ENCODE measurements at regions not wholly inside any gene's neighbourhood (a gene's known extent, or its start where the extent isn't known, plus 50 kb on each side); places are given as distances from the start of the nearest gene placed in this dataset.

DNA sequence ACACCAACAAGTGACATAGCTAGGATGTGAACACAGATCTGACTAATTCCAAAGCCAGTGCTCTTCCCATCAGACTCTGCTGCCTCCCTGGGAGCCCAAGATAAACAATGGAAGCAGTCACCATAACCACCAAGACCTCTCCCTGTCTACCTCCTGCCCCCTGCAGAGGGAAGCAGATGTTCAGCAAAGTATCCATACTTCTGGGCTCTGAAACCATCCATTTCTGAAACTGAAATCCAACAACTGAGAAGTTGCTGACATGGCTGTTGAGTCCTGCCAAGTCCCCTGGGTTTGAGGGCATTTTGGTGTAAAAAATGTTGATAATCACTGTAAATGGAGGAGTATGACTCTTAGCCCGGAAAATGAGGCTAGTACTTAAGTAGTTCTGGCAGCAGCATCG lies 102.1 kb downstream of the TYW3 start (continued):
- TF ChIP-seq, protein P1, sequence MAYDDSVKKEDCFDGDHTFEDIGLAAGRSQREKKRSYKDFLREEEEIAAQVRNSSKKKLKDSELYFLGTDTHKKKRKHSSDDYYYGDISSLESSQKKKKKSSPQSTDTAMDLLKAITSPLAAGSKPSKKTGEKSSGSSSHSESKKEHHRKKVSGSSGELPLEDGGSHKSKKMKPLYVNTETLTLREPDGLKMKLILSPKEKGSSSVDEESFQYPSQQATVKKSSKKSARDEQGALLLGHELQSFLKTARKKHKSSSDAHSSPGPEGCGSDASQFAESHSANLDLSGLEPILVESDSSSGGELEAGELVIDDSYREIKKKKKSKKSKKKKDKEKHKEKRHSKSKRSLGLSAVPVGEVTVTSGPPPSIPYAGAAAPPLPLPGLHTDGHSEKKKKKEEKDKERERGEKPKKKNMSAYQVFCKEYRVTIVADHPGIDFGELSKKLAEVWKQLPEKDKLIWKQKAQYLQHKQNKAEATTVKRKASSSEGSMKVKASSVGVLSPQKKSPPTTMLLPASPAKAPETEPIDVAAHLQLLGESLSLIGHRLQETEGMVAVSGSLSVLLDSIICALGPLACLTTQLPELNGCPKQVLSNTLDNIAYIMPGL (CRISPR knock-in tag; IDR thresholded peaks at IDR 0.05), result no peak
- TF ChIP-seq, protein P2, sequence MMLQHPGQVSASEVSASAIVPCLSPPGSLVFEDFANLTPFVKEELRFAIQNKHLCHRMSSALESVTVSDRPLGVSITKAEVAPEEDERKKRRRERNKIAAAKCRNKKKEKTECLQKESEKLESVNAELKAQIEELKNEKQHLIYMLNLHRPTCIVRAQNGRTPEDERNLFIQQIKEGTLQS (CRISPR knock-in tag; conservative IDR thresholded peaks at IDR 0.05), result no peak
- no peak for TF ChIP-seq NR1H2 (CRISPR knock-in tag; IDR thresholded peaks at IDR 0.05)

DNA sequence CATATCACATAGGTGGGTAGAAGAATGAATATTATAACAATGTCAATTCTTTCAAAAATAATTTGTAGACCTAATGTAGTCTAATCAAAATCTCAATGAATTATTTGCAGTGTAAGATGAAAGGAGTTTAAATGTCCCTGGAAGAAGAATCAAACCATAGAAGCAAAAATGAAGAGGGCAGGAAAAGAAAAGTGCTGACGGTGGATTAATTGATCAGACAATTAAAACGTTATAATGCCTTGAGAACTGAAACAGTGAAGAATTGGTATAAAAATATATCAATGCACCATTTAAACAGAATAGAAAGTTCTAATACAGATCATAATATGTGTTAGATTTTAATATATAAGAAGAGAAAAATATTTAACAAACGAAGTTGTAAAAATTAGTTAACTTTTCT lies 109.8 kb downstream of the TYW3 start:
- CTCF ChIA-PET, result no interaction called here
- DNase-seq (ENCODE audit: low spot score) (no peak), ATAC-seq (no peak)
- TF ChIP-seq ETV6 (CRISPR knock-in tag; IDR thresholded peaks at IDR 0.05) (no peak), NR3C1 (CRISPR knock-in tag; conservative IDR thresholded peaks at IDR 0.05; ENCODE audit: low read depth) (no peak)
- TF ChIP-seq, protein P3, sequence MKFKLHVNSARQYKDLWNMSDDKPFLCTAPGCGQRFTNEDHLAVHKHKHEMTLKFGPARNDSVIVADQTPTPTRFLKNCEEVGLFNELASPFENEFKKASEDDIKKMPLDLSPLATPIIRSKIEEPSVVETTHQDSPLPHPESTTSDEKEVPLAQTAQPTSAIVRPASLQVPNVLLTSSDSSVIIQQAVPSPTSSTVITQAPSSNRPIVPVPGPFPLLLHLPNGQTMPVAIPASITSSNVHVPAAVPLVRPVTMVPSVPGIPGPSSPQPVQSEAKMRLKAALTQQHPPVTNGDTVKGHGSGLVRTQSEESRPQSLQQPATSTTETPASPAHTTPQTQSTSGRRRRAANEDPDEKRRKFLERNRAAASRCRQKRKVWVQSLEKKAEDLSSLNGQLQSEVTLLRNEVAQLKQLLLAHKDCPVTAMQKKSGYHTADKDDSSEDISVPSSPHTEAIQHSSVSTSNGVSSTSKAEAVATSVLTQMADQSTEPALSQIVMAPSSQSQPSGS (CRISPR knock-in tag; IDR thresholded peaks at IDR 0.05; ENCODE audit: borderline replicate concordance, low read depth), result no peak
- TF ChIP-seq, protein P4, sequence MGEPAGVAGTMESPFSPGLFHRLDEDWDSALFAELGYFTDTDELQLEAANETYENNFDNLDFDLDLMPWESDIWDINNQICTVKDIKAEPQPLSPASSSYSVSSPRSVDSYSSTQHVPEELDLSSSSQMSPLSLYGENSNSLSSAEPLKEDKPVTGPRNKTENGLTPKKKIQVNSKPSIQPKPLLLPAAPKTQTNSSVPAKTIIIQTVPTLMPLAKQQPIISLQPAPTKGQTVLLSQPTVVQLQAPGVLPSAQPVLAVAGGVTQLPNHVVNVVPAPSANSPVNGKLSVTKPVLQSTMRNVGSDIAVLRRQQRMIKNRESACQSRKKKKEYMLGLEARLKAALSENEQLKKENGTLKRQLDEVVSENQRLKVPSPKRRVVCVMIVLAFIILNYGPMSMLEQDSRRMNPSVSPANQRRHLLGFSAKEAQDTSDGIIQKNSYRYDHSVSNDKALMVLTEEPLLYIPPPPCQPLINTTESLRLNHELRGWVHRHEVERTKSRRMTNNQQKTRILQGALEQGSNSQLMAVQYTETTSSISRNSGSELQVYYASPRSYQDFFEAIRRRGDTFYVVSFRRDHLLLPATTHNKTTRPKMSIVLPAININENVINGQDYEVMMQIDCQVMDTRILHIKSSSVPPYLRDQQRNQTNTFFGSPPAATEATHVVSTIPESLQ (CRISPR knock-in tag; IDR thresholded peaks at IDR 0.05), result no peak
- Mint-ChIP-seq H3K9me3 (peaks cover 4% of the 10 kb centered on the region; the same call in 1 of the 2 replicates), H3K36me3 (no peaks in the 10 kb centered on the region), H3K4me3 (no peak overlapping the region), H3K27ac (no peak overlapping the region), H3K27me3 (ENCODE audit: low read depth) (peaks cover 3% of the 10 kb centered on the region; the same call in 1 of the 2 replicates), H3K4me1 (0 out of 2 replicates have a peak, but pooled peaks cover 3% of the 10 kb centered on the region)
- POLR2A ChIA-PET, result no interaction called here

DNA sequence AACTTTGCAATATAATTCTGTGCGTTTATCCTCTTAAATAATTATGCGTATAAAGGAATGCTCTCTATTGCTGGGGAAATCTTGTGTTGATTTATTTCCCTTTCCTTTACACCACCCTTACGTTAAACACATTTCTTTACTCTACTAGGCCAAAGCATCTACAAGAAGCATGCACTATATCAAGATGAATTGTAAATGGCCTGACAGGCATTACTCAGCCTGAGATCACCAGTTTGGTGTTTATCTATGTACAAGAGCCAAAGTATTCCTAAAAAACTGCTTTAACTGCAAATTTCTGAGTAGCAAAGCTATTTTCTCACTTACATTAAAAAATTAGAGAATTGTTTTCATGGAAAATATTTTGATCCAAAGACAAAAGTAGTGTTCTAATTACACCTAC lies 114.8 kb downstream of the TYW3 start:
- peaks cover 3% of the 10 kb centered on the region; the same call in 1 of the 2 replicates for H3K27me3 Mint-ChIP-seq (ENCODE audit: low read depth)
- no peak for TF ChIP-seq ZNF121 (CRISPR knock-in tag; IDR thresholded peaks at IDR 0.05)
- TF ChIP-seq, protein P5, sequence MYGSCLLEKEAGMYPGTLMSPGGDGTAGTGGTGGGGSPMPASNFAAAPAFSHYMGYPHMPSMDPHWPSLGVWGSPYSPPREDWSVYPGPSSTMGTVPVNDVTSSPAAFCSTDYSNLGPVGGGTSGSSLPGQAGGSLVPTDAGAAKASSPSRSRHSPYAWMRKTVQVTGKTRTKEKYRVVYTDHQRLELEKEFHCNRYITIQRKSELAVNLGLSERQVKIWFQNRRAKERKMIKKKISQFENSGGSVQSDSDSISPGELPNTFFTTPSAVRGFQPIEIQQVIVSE (CRISPR knock-in tag; IDR thresholded peaks at IDR 0.05; ENCODE audit: borderline replicate concordance), result no peak
- ATAC-seq (no peak), DNase-seq (ENCODE audit: low spot score) (no peak)
- H3K4me3 Mint-ChIP-seq, result no peak overlapping the region
- peaks cover 4% of the 10 kb centered on the region; the same call in 1 of the 2 replicates for H3K9me3 Mint-ChIP-seq
- no peak overlapping the region for H3K27ac Mint-ChIP-seq
- ChIA-PET POLR2A (no interaction called here), CTCF (no interaction called here)
- 0 out of 2 replicates have a peak, but pooled peaks cover 3% of the 10 kb centered on the region for H3K4me1 Mint-ChIP-seq
- H3K36me3 Mint-ChIP-seq, result no peaks in the 10 kb centered on the region

DNA sequence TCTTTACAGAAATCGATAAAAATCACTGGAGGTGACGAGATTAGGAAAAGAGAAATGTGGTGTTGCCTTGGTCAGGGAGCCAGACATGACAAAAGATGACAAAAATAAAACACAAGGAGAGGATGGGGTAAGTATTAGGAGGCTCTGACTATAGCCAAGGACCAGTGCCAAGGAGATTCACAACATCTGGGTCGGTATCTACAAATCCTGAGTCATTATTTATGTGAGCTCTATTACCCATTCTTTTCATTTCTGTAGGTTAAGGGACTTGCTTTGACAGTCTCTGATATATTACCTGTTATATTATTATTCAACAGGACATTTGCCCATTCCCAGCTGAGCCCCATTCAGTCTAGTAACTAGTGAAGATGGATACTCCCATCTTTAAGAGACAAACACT lies 120.8 kb downstream of the TYW3 start:
- CTCF ChIA-PET, result no interaction called here
- no peaks in the 10 kb centered on the region for H3K9me3 Mint-ChIP-seq
- H3K27ac Mint-ChIP-seq, result no peak overlapping the region
- DNase-seq (ENCODE audit: low spot score), result no peak
- H3K36me3 Mint-ChIP-seq, result no peaks in the 10 kb centered on the region
- no peak overlapping the region for H3K4me3 Mint-ChIP-seq
- POLR2A ChIA-PET, result no interaction called here
- peaks cover 24% of the 10 kb centered on the region for H3K4me1 Mint-ChIP-seq
- H3K27me3 Mint-ChIP-seq (ENCODE audit: low read depth), result no peaks in the 10 kb centered on the region
- no peak for ATAC-seq
- TF ChIP-seq, protein P6, sequence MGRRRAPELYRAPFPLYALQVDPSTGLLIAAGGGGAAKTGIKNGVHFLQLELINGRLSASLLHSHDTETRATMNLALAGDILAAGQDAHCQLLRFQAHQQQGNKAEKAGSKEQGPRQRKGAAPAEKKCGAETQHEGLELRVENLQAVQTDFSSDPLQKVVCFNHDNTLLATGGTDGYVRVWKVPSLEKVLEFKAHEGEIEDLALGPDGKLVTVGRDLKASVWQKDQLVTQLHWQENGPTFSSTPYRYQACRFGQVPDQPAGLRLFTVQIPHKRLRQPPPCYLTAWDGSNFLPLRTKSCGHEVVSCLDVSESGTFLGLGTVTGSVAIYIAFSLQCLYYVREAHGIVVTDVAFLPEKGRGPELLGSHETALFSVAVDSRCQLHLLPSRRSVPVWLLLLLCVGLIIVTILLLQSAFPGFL (CRISPR knock-in tag; IDR thresholded peaks at IDR 0.05; ENCODE audit: borderline replicate concordance), result no peak
- TF ChIP-seq FOXP1 (CRISPR knock-in tag; IDR thresholded peaks at IDR 0.05; ENCODE audit: borderline replicate concordance) (no peak), MYBL2 (CRISPR knock-in tag; IDR thresholded peaks at IDR 0.05) (no peak), HMGA2 (CRISPR knock-in tag; IDR thresholded peaks at IDR 0.05) (no peak), PRRX2 (CRISPR knock-in tag; IDR thresholded peaks at IDR 0.05) (no peak), IRF2 (CRISPR knock-in tag; IDR thresholded peaks at IDR 0.05; ENCODE audit: borderline replicate concordance, low read depth) (no peak), SMAD4 (CRISPR knock-in tag; IDR thresholded peaks at IDR 0.05) (no peak)
- TF ChIP-seq, protein P7, sequence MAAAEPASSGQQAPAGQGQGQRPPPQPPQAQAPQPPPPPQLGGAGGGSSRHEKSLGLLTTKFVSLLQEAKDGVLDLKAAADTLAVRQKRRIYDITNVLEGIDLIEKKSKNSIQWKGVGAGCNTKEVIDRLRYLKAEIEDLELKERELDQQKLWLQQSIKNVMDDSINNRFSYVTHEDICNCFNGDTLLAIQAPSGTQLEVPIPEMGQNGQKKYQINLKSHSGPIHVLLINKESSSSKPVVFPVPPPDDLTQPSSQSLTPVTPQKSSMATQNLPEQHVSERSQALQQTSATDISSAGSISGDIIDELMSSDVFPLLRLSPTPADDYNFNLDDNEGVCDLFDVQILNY (CRISPR knock-in tag; IDR thresholded peaks at IDR 0.05), result no peak
- TF ChIP-seq, protein P8, sequence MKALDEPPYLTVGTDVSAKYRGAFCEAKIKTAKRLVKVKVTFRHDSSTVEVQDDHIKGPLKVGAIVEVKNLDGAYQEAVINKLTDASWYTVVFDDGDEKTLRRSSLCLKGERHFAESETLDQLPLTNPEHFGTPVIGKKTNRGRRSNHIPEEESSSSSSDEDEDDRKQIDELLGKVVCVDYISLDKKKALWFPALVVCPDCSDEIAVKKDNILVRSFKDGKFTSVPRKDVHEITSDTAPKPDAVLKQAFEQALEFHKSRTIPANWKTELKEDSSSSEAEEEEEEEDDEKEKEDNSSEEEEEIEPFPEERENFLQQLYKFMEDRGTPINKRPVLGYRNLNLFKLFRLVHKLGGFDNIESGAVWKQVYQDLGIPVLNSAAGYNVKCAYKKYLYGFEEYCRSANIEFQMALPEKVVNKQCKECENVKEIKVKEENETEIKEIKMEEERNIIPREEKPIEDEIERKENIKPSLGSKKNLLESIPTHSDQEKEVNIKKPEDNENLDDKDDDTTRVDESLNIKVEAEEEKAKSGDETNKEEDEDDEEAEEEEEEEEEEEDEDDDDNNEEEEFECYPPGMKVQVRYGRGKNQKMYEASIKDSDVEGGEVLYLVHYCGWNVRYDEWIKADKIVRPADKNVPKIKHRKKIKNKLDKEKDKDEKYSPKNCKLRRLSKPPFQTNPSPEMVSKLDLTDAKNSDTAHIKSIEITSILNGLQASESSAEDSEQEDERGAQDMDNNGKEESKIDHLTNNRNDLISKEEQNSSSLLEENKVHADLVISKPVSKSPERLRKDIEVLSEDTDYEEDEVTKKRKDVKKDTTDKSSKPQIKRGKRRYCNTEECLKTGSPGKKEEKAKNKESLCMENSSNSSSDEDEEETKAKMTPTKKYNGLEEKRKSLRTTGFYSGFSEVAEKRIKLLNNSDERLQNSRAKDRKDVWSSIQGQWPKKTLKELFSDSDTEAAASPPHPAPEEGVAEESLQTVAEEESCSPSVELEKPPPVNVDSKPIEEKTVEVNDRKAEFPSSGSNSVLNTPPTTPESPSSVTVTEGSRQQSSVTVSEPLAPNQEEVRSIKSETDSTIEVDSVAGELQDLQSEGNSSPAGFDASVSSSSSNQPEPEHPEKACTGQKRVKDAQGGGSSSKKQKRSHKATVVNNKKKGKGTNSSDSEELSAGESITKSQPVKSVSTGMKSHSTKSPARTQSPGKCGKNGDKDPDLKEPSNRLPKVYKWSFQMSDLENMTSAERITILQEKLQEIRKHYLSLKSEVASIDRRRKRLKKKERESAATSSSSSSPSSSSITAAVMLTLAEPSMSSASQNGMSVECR (CRISPR knock-in tag; IDR thresholded peaks at IDR 0.05; ENCODE audit: borderline replicate concordance), result no peak

Measured in WTC11 (cell line).